ENCODE measurements at regions not wholly inside any gene's neighbourhood (a gene's known extent, or its start where the extent isn't known, plus 50 kb on each side); places are given as distances from the start of the nearest gene placed in this dataset.

DNA sequence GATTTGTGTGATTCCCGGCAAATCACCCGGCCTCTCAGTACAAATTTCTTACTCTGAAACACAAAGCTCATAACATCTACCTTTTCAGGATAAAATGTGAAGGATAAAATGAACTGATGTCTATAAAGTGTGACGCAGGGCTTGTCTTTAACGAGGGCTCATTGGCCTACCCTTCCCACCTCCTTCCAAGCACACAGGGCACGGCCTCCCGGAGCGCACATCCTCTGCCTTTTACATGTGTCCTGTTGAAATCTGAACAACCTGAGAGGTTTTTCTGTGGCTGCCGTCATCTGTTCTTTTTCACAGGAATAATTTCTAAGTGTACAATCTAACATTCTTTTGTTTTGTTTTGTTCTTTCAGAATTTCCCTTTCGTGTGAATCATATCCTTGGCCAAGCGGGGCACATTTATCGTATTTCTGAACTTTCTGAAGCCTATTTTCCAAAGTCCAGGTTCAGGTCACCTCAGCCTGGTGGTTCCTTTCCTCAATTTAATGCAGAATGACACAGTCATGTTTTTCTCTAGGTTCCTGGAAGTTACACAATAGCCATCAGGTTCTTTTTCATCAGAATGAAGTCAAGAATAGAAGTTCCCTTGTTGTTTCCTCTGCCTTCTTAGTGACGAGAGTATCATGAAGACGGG lies 53.1 kb upstream of the SPRY1 start:
- H3K27ac ChIP-seq, result no peak overlapping the region
- no peak for DNase-seq (ENCODE audit: low read depth, low spot score)

DNA sequence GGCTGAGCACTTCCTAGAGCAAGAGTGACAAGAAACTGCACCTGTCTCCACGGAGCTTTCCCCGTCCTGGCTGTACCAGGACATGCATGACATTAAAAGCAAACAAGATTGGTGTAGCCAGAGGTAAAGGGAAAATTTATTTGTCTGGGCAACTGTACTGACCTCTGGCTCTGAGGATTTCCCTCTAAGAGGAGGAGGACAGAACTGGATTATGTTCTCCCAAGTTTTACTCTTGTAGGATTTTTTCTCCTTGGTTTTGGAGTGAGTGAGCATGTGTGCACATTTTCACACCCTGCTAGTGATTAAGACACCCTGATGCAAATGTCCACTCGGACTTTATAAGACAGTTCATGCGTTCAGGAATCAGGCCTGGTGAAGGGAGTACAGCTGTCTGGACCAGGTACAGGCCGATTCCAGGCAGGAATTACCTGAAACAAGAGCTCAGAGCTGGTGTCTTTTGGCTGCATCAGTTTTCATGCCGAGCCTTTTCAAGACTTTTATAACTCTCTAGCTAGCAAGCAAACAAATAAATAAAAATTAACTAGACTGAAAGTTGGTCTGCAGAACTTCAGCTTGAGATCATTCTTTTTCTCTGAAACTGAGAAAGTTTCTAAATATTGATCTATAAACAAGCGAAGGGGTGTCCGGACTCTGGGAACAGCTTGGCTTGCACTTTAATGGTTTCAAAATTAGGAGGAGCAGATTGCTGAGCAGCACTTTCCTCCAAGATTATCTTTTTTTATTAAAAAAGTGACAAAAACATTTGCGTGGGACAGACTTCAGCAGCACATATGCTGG lies 51.3 kb upstream of the SPRY1 start:
- no peak overlapping the region for H3K27ac ChIP-seq
- DNase-seq (ENCODE audit: low read depth, low spot score), result no peak

DNA sequence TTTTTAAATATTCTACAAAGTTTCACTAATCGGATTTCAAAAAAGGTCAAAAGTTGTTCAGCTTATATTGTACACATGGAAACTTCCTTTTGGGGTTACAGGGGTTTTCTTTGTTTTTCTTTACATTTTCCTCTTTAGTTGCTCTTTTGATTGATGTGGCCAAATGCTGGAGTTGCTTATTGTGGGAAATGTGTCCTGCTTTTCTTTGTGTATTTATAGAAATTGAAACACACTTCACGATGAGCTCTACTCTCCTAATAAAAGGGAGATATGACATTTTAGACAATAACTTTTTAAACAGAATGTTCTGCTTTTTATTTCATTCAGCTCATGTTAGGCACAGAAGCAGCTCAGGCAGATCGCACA lies 50.7 kb upstream of the SPRY1 start:
- H3K27ac ChIP-seq, result no peak overlapping the region
- no peak for DNase-seq (ENCODE audit: low read depth, low spot score)

DNA sequence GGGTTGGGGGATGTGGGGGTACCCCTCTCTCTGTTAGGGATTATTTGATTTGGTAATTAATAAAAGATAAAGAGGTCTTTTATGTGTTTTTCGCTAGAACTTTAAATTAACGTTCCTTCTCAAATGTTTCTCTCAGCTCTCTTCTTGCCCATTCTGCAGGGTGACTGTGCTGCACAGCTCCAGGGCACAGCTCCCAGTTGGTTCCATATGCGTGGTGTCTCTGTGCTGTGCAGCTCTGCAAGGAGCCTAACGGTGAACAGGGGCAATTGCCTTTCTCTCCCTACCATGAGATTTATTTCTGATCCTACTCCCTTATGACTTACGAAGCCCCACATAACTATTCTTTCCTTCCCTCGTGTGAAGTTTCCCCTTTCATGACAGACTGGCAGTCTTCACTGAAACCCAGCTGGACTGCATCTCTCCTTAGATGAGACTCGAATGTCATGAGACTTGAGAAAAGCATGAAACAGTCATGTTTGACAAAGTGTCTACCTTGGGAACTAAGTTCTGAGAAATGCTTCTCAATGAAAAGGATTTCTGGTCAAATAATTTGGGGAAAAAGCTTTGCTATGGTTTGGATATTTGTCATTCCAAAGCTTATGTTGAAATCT lies 50.2 kb upstream of the SPRY1 start:
- H3K27ac ChIP-seq, result no peak overlapping the region
- DNase-seq (ENCODE audit: low read depth, low spot score), result no peak
